Left hindlimb (tissue), 1 donor: ENCODE measurements at regions not wholly inside any gene's neighbourhood (a gene's known extent, or its start where the extent isn't known, plus 50 kb on each side); places are given as distances from the start of the nearest gene placed in this dataset.

Source experiments
- DNase-seq: peaks from one replicate; pipeline ENCODE4 v3.0.0-alpha.2; 2018

- DNase-seq = no peak
Measured at GRCh38 chr3:3745693-3746092, 53.5 kb upstream of the LRRN1 start.

- DNase-seq = no peak
Measured at GRCh38 chr3:3744826-3745225, 54.4 kb upstream of the LRRN1 start.

- no peak for DNase-seq
Measured at GRCh38 chr3:3743754-3744153, 55.5 kb upstream of the LRRN1 start.

- no peak for DNase-seq
Measured at GRCh38 chr3:3740061-3740460, 59.2 kb upstream of the LRRN1 start.

GRCh38 chr3:3739330-3740060 lies 59.7 kb upstream of the LRRN1 start:
- no peak for DNase-seq

GRCh38 chr3:3737531-3737930 lies 61.7 kb upstream of the LRRN1 start:
- DNase-seq = no peak

- no peak for DNase-seq
Measured at GRCh38 chr3:3735919-3736318, 63.3 kb upstream of the LRRN1 start.

- DNase-seq = no peak
Measured at GRCh38 chr3:3734881-3735280, 64.3 kb upstream of the LRRN1 start.

- no peak for DNase-seq
Measured at GRCh38 chr3:3729261-3729660, 70.0 kb upstream of the LRRN1 start.

- DNase-seq = no peak
Measured at GRCh38 chr3:3726549-3726948, 72.7 kb upstream of the LRRN1 start.

GRCh38 chr3:3714572-3714971 lies 84.7 kb upstream of the LRRN1 start:
- no peak for DNase-seq

GRCh38 chr3:3712971-3713370 lies 86.3 kb upstream of the LRRN1 start:
- DNase-seq = no peak

GRCh38 chr3:3708769-3709115 lies 90.5 kb upstream of the LRRN1 start:
- DNase-seq = no peak

- DNase-seq = no peak
Measured at GRCh38 chr3:3707858-3708768, 91.1 kb upstream of the LRRN1 start.

GRCh38 chr3:3705090-3705775 lies 94.0 kb upstream of the LRRN1 start:
- peak; percentile 91 for DNase-seq

- no peak for DNase-seq
Measured at GRCh38 chr3:3701949-3702348, 97.3 kb upstream of the LRRN1 start.

GRCh38 chr3:3699816-3700633 lies 99.2 kb upstream of the LRRN1 start:
- no peak for DNase-seq

GRCh38 chr3:3699407-3699806 lies 99.8 kb upstream of the LRRN1 start:
- DNase-seq = no peak

- no peak for DNase-seq
Measured at GRCh38 chr3:3696345-3696744, 102.9 kb upstream of the LRRN1 start.

GRCh38 chr3:3693593-3693992 lies 105.6 kb upstream of the LRRN1 start:
- DNase-seq = no peak

- DNase-seq = no peak
Measured at GRCh38 chr3:3689601-3690375, 109.4 kb upstream of the LRRN1 start.
